MM.1S (cell line): ENCODE measurements at regions not wholly inside any gene's neighbourhood (a gene's known extent, or its start where the extent isn't known, plus 50 kb on each side); places are given as distances from the start of the nearest gene placed in this dataset.

Source experiments
- CTCF ChIP-seq: fragments of 300-600 bp; sonication (generic); IDR thresholded peaks from 2 replicates; pipeline ENCODE4 v1.5.1; 2016; ENCODE audit warnings: antibody characterized with exemption, low read length, mixed read lengths
- EZH2 ChIP-seq: fragments of 300-600 bp; sonication (generic); optimal IDR thresholded peaks from 2 replicates; pipeline ENCODE3; 2017; ENCODE audit warnings: low read depth, mild to moderate bottlenecking, antibody characterized with exemption, low read length, mixed read lengths
- EZH2phosphoT487 ChIP-seq: fragments of 300-600 bp; sonication (generic); IDR thresholded peaks from 2 replicates; pipeline ENCODE4 v1.6.1; 2018; ENCODE audit warnings: antibody characterized with exemption, low read length

- no peak for TF ChIP-seq CTCF
- no peak for TF ChIP-seq EZH2phosphoT487
- TF ChIP-seq EZH2, result no peak
Measured at GRCh38 chr5:3364433-3364832, 231.2 kb upstream of the IRX1 start.
